HG03064 (cell line): ENCODE measurements at regions not wholly inside any gene's neighbourhood (a gene's known extent, or its start where the extent isn't known, plus 50 kb on each side); places are given as distances from the start of the nearest gene placed in this dataset.

Source experiments
- ATAC-seq: cut with Tn5 transposase; IDR thresholded peaks from one replicate; pipeline ENCODE4 v1.9.1; 2021; ENCODE audit warnings: low read depth; ENCODE audit not compliant: unreplicated experiment

GRCh38 chr6:132005178-132005577, 54.0 kb upstream of the CCN2 start:
- ATAC-seq = no peak

- no peak for ATAC-seq
These were observed 53.5 kb upstream of the CCN2 start for GRCh38 chr6:132004668-132005067.

- ATAC-seq = no peak
These were observed 52.5 kb upstream of the CCN2 start for GRCh38 chr6:132003516-132004178.
